GM21515 (cell line): ENCODE measurements at regions not wholly inside any gene's neighbourhood (a gene's known extent, or its start where the extent isn't known, plus 50 kb on each side); places are given as distances from the start of the nearest gene placed in this dataset.

ENCODE experiments used
- ATAC-seq: cut with Tn5 transposase; IDR thresholded peaks from one replicate; pipeline ENCODE4 v1.9.1; 2021; ENCODE audit not compliant: unreplicated experiment

- no peak for ATAC-seq
Measured at GRCh38 chr11:92382311-92382710, 157.7 kb downstream of the FAT3 start.

- ATAC-seq = no peak
Measured at GRCh38 chr11:92383430-92383829, 158.8 kb downstream of the FAT3 start.

- ATAC-seq = no peak
Measured at GRCh38 chr11:92384358-92384757, 159.7 kb downstream of the FAT3 start.

DNA sequence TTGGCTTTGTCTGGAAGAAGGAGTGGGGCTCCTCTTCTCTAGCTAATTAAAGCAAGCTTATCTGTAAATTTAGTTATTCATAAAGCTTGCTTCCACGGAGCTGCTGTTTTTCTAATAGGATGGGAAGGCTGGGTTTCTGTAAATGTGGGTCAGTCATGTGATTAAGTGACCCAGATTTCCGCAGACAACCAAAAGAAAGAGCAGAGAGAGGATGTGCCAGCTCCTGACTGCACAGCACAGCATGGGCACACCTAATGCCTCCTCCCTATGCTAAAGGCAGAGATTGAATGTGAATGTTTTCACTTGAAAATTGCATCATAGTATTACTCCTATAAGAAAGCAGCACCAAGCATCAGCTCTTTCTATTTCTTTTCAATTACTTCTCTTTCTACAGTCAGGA is 160.2 kb downstream of the FAT3 start:
- no peak for ATAC-seq

DNA sequence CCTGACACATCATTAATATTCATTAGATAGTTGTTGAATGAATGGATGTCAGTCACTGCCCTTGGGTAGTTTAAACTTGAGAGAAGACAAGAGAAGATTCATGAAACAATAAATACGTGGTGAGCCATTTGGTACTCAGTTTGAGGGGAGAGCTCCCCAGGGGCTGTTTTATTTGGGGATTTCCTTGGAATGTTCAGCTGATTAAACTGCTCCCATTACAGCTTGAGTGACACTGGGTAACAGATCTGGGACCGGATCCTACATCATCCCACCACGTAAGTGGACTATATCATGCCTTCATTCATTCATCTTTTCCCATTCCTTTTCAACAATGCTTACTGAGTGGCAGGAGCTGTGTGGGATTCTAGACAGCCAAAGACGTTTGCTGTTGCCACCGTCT is 162.0 kb downstream of the FAT3 start:
- ATAC-seq = no peak

DNA sequence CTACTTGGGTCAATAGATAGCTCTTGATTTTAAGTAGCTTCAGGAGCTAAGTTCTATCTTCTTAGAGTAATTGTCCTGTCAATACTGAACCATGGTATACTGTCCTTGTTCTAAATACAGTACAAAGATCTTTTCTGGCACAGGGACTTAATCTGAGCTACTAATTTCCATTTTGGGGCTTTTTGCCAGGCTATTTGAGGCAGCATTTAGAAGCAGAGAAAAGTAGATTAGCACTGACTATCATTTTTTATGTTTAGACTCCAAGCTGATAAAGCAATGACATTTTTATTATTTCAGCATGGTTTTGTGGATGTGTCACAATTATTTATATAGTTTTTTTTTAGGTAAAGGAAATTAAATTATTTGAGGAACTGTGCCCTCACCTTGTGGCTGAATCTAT is 163.2 kb downstream of the FAT3 start:
- no peak for ATAC-seq

DNA sequence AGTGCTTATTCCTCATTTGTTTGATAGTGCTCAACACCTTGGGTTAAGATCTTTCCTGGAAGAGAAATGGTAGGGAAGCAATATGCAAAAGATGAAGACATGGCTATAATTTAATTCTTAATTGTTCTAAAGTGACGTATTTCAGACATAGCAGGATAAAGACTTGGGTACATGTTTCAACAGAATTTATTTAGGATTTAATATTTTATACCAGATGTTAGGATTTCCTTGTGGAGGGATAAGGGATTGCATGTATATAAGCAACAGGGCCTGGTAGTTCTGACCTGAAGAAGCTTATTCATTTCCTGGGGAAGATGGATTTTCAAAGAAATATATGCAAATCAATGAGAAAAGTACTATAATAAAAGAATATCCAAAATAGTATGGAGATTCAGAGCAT is 163.8 kb downstream of the FAT3 start:
- no peak for ATAC-seq

DNA sequence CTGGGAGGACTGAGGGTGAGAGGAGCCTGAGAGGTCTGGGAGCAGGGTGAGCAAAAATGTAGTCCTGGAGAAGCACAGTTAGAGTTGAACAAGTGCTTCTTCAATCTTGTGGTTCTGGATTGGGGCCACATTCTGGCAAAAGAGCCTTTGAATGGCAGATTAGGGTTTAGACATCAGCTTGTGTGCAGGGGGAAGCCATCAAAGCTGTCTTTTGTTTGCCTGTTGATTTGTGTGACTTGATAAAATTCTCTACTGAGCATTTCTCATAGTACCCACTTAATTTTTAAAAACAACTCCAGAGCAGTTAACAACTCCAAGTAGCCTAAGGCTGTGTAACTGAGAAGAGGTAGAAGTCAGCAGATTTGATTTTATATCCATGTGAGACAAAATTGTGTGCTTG is 166.2 kb downstream of the FAT3 start:
- no peak for ATAC-seq

- no peak for ATAC-seq
Measured at GRCh38 chr11:92391364-92391763, 166.7 kb downstream of the FAT3 start.

DNA sequence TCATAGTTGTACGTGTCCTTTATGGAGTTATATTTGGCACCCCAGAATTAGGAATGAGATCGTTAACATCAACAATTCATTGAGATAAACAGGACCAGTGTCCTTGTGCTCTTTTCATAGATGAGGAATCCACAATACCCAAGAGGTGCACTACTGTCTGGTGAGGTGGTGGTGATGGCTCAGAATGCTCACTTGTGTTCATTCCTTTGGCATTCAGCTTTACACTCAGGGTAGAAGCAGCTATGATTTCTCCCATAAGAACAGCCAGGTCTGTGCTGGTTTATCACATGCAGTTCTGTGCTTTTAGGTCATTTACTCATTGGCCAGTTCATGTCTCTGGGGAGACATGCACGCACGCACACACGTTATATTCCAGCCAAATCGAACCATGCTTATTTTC is 167.2 kb downstream of the FAT3 start:
- no peak for ATAC-seq

DNA sequence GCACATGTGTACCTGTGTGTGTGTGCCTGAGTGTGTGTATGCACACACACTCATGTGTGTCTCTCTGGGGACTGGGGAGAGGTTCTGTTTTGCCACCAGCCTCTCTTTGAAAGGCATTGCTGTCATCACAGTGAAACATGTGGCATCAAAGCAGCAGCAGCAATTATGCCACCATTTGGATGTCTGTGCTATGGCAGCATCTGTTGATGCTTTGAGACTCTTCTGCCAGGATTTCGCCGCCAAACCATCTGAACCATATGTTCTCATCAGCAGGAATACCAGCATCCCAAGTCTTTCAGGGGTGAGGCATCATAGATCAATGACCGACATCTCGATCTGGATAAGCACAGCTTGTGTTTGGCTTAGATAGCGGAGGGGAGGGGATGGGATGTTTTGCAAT is 168.6 kb downstream of the FAT3 start:
- no peak for ATAC-seq

DNA sequence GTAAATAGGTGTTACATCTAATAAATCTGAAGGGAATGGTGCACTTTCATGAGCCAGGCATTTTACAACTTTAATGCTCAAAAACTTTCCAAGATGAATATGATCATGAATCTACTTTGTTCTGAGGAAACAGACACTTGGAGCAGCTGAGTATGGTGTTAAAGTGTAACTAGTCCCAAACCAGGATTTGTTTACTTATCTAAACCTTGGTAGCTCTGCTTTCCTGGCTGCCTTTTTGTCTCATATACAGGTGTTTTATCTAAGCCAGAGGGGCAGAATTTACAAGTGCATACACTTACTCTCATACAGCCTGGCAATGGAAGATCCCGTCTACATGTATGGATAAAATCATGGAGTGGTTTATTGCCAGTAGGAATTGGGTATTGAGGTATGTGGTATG is 171.5 kb downstream of the FAT3 start:
- ATAC-seq = no peak

DNA sequence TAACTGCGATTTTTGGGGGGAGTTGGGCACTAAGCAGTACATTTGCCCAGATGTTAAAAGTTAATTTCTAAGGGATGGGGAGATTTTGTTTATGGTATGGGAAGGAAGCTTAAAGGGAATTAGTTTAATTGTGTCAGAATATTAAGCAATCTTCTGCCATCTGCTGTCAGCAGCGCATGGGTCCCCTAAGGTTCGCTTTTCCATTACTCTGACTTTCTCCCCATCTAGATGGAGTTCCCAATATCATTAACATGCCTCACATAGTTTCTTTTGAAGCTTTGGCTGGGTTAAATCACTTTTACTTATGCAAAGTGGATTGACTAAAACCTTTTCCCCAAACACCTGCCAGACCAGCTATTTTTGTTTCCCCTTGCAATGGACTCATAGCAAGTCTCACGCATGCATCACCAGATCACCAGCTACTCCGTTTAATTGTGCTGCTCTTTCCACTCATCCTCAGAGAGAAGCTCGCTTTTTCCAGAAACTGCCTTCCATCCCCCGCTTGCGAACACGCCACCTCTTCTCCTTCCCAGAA is 172.7 kb downstream of the FAT3 start:
- ATAC-seq = no peak

GRCh38 chr11:92399705-92400104 is 175.1 kb downstream of the FAT3 start:
- ATAC-seq = no peak

DNA sequence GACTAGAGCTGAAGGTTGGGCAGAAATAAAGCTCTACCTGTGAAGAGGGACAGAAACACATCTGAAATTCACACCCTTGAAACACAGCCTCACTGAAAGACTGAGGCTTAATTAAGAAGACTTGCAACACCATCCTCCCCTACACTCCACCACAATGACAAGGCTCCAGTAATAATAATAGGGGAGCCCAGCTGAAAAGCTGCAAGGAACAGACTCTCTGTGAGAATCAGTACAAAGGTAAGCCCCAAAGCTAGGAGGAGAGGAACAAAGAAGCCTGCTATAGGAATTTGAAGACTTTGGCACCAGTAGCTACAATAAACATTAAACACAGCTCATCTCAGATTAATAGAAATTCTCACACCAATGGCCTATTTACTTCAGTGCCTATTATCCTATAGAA is 176.9 kb downstream of the FAT3 start:
- ATAC-seq = no peak

DNA sequence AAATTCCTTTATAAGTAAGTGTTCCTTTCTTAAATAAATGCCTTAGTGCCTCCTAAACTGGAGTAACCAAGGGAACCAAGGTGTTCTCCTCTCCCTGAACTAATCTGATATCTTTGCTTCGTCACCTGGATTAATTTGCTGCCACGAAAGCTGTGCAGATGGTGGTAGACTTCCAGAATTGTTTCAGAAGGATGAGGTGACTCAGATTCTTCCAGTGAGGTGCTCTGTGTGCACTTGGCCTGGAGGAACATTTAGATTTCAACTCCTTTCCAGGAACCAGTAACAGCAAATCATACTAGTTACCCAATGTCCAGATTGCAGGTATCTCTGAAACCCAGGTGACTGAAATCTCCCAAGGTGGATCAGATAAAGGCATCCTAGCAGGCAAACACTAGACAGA is 181.9 kb downstream of the FAT3 start:
- ATAC-seq = no peak

DNA sequence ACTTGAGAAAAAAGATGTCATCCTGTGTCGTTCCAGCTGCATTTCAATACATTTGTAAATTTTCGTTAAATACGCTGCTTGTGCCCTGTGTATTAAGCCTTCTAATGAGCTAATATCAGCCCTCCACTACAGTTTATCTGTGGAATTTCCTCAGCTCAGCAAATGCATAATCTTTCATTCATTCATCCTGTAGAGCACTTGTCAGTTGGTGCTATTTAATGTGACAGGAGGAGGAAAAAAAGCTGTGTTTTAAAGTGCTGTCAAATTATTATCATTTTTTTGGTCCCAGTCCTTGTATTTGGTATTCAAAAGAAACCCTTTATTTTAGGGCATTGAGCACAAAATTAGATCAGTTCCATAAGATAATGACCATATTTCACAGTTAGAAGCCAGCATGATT is 184.7 kb downstream of the FAT3 start:
- ATAC-seq = no peak

GRCh38 chr11:92409956-92410355 is 185.3 kb downstream of the FAT3 start:
- no peak for ATAC-seq

- no peak for ATAC-seq
Measured at GRCh38 chr11:92410526-92410925, 185.9 kb downstream of the FAT3 start.

- ATAC-seq = no peak
Measured at GRCh38 chr11:92411431-92411830, 186.8 kb downstream of the FAT3 start.

DNA sequence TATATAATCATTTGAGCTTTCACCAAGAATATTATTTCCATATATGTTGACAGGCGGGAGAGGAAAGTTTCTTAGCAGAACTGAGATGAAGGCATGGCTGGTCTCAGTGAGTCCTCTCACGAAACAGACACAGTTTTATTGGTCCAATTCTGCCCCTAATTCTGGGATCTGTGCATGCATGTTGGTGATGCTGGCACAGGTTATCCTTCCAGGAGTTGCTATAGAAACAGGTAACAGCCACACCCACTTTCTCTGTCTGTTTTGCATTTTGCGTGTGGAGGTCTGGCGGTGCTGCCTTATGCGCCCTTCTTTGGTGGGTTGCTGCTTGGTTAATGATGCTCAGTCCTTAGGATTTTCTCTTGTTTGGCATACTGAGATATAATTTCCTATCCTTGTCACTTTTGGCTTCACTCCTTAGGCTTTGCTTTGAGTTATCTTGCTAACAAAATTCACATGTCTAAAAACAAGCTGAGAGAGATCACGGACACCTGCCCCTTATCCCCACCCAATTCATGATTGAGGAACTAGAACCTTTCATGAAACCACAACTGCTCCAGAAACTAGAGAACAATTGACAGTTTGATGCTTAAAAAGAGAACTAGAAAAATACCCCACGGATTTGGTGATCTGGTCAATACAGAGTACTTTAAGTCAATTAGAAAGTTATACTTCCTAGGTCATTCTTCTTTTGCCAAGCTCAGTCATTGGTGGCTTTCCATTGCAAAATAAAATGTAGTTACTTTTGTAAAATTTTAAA is 189.3 kb downstream of the FAT3 start:
- ATAC-seq = peak; percentile 61

DNA sequence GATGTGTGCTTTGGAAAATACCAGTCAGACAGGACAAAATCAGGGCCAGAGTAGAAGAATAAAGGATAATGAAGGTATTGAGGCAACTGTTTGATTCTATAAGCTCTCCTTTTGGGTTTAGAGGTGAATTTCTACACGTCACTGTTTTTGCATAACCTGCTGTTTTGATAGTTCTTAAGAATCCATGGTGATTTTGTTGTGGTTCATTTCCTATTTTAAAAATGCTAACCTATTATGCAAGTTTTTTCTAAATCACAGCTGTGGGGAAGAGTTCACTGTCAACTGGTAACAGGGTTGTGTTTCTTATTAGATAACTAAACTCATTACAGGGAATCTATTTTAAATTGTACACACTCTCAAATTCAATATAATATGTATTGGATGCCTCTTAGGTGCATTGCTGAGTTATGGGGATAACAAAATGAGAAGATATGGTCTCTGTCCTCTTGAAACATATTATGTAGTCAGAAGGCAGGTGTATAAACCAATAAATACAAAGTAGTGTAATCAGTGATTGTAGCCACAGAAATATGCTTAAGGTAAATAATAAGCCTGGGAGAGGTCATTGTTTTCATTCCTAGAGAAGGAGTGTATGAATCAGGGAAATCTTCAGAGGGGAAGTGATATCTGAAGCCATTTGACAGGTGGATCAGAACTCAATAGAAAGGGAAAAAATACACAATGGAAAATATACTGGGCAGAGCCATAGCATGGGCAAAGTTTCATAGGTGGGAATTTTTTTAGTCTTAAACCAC is 192.5 kb downstream of the FAT3 start:
- ATAC-seq = no peak
